Neural progenitor cell (in vitro differentiated cells): ENCODE measurements at regions not wholly inside any gene's neighbourhood (a gene's known extent, or its start where the extent isn't known, plus 50 kb on each side); places are given as distances from the start of the nearest gene placed in this dataset.
A peak's percentile ranks its signal among the peaks of the same experiment; 100 is the strongest.

Experiments
- DNase-seq: peaks from one replicate; pipeline ENCODE4 v3.0.0-alpha.2; 2016; ENCODE audit warnings: low spot score
- H2AFZ ChIP-seq: fragments of 200-600 bp; sonication (generic); replicated peaks from 2 replicates; pipeline ENCODE4 v1.6.1; 2016; ENCODE audit warnings: antibody characterized with exemption
- H3F3A ChIP-seq: fragments of 200-600 bp; sonication (generic); 2 replicates; pipeline ENCODE4 v1.6.1; 2016; ENCODE audit warnings: antibody characterized with exemption, low read depth
- H3K27ac ChIP-seq: fragments of 200-600 bp; sonication (generic); 2 replicates; pipeline ENCODE4 v1.5.1; 2016; ENCODE audit warnings: mild to moderate bottlenecking
- H3K27me3 ChIP-seq: fragments of 200-600 bp; sonication (generic); 2 replicates; pipeline ENCODE4 v1.6.1; 2016; ENCODE audit warnings: mild to moderate bottlenecking, moderate library complexity
- H3K36me3 ChIP-seq: fragments of 200-600 bp; sonication (generic); 2 replicates; pipeline ENCODE4 v1.5.1; 2016
- H3K4me1 ChIP-seq: fragments of 200-600 bp; sonication (generic); 2 replicates; pipeline ENCODE4 v1.6.1; 2016; ENCODE audit warnings: mixed run types
- H3K4me2 ChIP-seq: fragments of 200-600 bp; sonication (generic); 2 replicates; pipeline ENCODE4 v1.6.1; 2016
- H3K4me3 ChIP-seq: fragments of 200-600 bp; sonication (generic); 2 replicates; pipeline ENCODE4 v1.5.1; 2016
- H3K79me2 ChIP-seq: fragments of 200-600 bp; sonication (generic); 2 replicates; pipeline ENCODE4 v1.6.1; 2016; ENCODE audit warnings: low read depth
- H3K9ac ChIP-seq: fragments of 200-600 bp; sonication (generic); 2 replicates; pipeline ENCODE4 v1.6.1; 2016
- H3K9me3 ChIP-seq: fragments of 200-600 bp; sonication (generic); 2 replicates; pipeline ENCODE4 v1.5.1; 2016; ENCODE audit warnings: low read depth
- H4K20me1 ChIP-seq: fragments of 200-600 bp; sonication (generic); 2 replicates; pipeline ENCODE4 v1.6.1; 2016; ENCODE audit warnings: low read depth
- H3K27ac Mint-ChIP-seq: 3 replicates; pipeline ENCODE4 v1.8.0; 2021; ENCODE audit warnings: mixed read lengths
- H3K27me3 Mint-ChIP-seq: 2 replicates; pipeline ENCODE4 v1.8.0; 2022; ENCODE audit warnings: low read depth, mild to moderate bottlenecking, inconsistent platforms, moderate library complexity, mixed read lengths; ENCODE audit not compliant: insufficient read depth
- H3K36me3 Mint-ChIP-seq: 3 replicates; pipeline ENCODE4 v1.8.0; 2021; ENCODE audit warnings: mixed read lengths
- H3K4me1 Mint-ChIP-seq: 3 replicates; pipeline ENCODE4 v1.8.0; 2021; ENCODE audit warnings: mixed read lengths
- H3K4me3 Mint-ChIP-seq: 3 replicates; pipeline ENCODE4 v1.8.0; 2021; ENCODE audit warnings: mild to moderate bottlenecking, moderate library complexity, mixed read lengths
- H3K9me3 Mint-ChIP-seq: 3 replicates; pipeline ENCODE4 v1.8.0; 2020; ENCODE audit warnings: mixed read lengths
- CTCF ChIP-seq: fragments of 200-600 bp; sonication (generic); IDR thresholded peaks from 2 replicates; pipeline ENCODE4 v1.5.1; 2017; ENCODE audit warnings: antibody characterized with exemption, mild to moderate bottlenecking
- EZH2 ChIP-seq: fragments of 200-600 bp; sonication (generic); IDR thresholded peaks from 2 replicates; pipeline ENCODE4 v1.6.1; 2017; ENCODE audit warnings: antibody characterized with exemption, mild to moderate bottlenecking, moderate library complexity
- EZH2phosphoT487 ChIP-seq: fragments of 200-600 bp; sonication (generic); IDR thresholded peaks from 2 replicates; pipeline ENCODE4 v1.6.1; 2017; ENCODE audit warnings: antibody characterized with exemption

GRCh38 chr14:42441615-42442014 lies 834.9 kb downstream of the LRFN5 start:
- Histone ChIP-seq H3K4me2 (no peak overlapping the region), H3K9ac (no peak overlapping the region), H3K36me3 (no peaks in the 10 kb centered on the region), H3K4me1 (no peaks in the 10 kb centered on the region), H3F3A (no peaks in the 10 kb centered on the region), H4K20me1 (no peaks in the 10 kb centered on the region), H2AFZ (peak overlapping the region; percentile 37), H3K27ac (no peak overlapping the region), H3K27me3 (no peaks in the 10 kb centered on the region), H3K79me2 (no peaks in the 10 kb centered on the region), H3K9me3 (no peaks in the 10 kb centered on the region), H3K4me3 (no peak overlapping the region)
- no peak overlapping the region for H3K27ac Mint-ChIP-seq
- no peaks in the 10 kb centered on the region for H3K36me3 Mint-ChIP-seq
- no peaks in the 10 kb centered on the region for H3K27me3 Mint-ChIP-seq
- no peak for DNase-seq
- no peak for TF ChIP-seq EZH2phosphoT487
- TF ChIP-seq EZH2, result no peak
- no peak for TF ChIP-seq CTCF
- no peaks in the 10 kb centered on the region for H3K4me1 Mint-ChIP-seq
- H3K9me3 Mint-ChIP-seq, result no peaks in the 10 kb centered on the region
- H3K4me3 Mint-ChIP-seq, result no peak overlapping the region

- H3K4me3 Mint-ChIP-seq, result no peak overlapping the region
- H3K27me3 Mint-ChIP-seq, result no peaks in the 10 kb centered on the region
- H3K4me2 ChIP-seq, result no peak overlapping the region
- no peak for DNase-seq
- no peaks in the 10 kb centered on the region for H3K36me3 Mint-ChIP-seq
- no peak overlapping the region for H3K4me3 ChIP-seq
- no peak overlapping the region for H3K9ac ChIP-seq
- TF ChIP-seq EZH2 (no peak), EZH2phosphoT487 (no peak), CTCF (no peak)
- peaks cover 5% of the 10 kb centered on the region for H3K9me3 Mint-ChIP-seq
- no peaks in the 10 kb centered on the region for H3K4me1 Mint-ChIP-seq
- no peak overlapping the region for H3K27ac ChIP-seq
- H3K27ac Mint-ChIP-seq, result no peak overlapping the region
- no peaks in the 10 kb centered on the region for H3K79me2 ChIP-seq
- H3K9me3 ChIP-seq, result no peaks in the 10 kb centered on the region
- no peak overlapping the region for H2AFZ ChIP-seq
- H3F3A ChIP-seq, result no peaks in the 10 kb centered on the region
- no peaks in the 10 kb centered on the region for H3K36me3 ChIP-seq
- H3K4me1 ChIP-seq, result no peaks in the 10 kb centered on the region
- no peaks in the 10 kb centered on the region for H3K27me3 ChIP-seq
- H4K20me1 ChIP-seq, result no peaks in the 10 kb centered on the region
Measured at GRCh38 chr14:42437809-42438208, 831.1 kb downstream of the LRFN5 start.

GRCh38 chr14:42429401-42429800 lies 822.7 kb downstream of the LRFN5 start:
- no peak overlapping the region for H3K4me3 Mint-ChIP-seq
- no peak overlapping the region for H2AFZ ChIP-seq
- no peaks in the 10 kb centered on the region for H3K27me3 ChIP-seq

More at GRCh38 chr14:42429401-42429800, 822.7 kb downstream of the LRFN5 start:
- Mint-ChIP-seq H3K27me3 (no peaks in the 10 kb centered on the region), H3K9me3 (peaks cover 5% of the 10 kb centered on the region), H3K27ac (no peak overlapping the region), H3K4me1 (no peaks in the 10 kb centered on the region), H3K36me3 (no peaks in the 10 kb centered on the region)
- no peaks in the 10 kb centered on the region for H3K79me2 ChIP-seq
- peaks cover 4% of the 10 kb centered on the region for H3K9me3 ChIP-seq
- TF ChIP-seq CTCF (no peak), EZH2 (no peak), EZH2phosphoT487 (no peak)
- no peaks in the 10 kb centered on the region for H3K36me3 ChIP-seq
- H3K4me1 ChIP-seq, result no peaks in the 10 kb centered on the region
- DNase-seq, result no peak
- H3K27ac ChIP-seq, result no peak overlapping the region
- H3K4me2 ChIP-seq, result no peak overlapping the region
- no peak overlapping the region for H3K9ac ChIP-seq
- no peak overlapping the region for H3K4me3 ChIP-seq
- H4K20me1 ChIP-seq, result no peaks in the 10 kb centered on the region
- no peaks in the 10 kb centered on the region for H3F3A ChIP-seq
